T-helper 2 cell treated with Interferon-gamma antibody and Interleukin-4, amounts not matched to agents 100 ng/mL and 5 ng/mL, for 36 hours (primary cell): ENCODE measurements at regions not wholly inside any gene's neighbourhood (a gene's known extent, or its start where the extent isn't known, plus 50 kb on each side); places are given as distances from the start of the nearest gene placed in this dataset.
"Not testable (repeated sequence)": the region's sequence is repeated elsewhere in the genome, so short reads cannot be mapped to it uniquely, and the experiment has no call there.

Experiments used
- intact Hi-C: fragments of 100-400 bp; cut with micrococcal nuclease; formaldehyde crosslinking; loops from one replicate; pipeline ENCODE4 v1.15.1; 2023

- intact Hi-C loops, result no loop called here
These were observed 360.1 kb upstream of the ADGRL3 start for GRCh38 chr4:60840020-60840419.

- intact Hi-C loops, result no loop called here
These were observed 353.4 kb upstream of the ADGRL3 start for GRCh38 chr4:60846678-60847077.

- intact Hi-C loops, result no loop called here
These were observed 352.5 kb upstream of the ADGRL3 start for GRCh38 chr4:60847614-60848013.

- intact Hi-C loops, result no loop called here
These were observed 342.9 kb upstream of the ADGRL3 start for GRCh38 chr4:60857130-60857753.

DNA sequence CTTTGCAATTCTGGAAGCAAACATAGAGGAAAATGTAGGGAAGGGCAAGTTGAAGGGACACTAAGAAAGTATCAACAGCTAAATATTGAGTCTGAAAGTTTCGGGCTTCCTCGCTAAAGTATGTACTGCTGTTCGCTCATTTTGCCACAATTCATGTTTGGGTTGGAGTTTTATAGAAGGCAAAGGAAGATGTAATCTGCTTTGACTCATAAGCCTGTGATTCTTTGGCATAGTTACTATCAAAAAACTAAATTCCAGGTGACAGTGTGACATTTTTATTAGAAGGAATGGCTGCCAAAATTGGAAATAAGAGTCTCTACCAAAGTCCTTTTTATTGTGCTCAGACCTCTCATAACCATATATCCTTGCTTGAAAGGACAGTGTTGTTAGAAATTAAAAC lies 336.7 kb upstream of the ADGRL3 start:
- intact Hi-C loops, result no loop called here

DNA sequence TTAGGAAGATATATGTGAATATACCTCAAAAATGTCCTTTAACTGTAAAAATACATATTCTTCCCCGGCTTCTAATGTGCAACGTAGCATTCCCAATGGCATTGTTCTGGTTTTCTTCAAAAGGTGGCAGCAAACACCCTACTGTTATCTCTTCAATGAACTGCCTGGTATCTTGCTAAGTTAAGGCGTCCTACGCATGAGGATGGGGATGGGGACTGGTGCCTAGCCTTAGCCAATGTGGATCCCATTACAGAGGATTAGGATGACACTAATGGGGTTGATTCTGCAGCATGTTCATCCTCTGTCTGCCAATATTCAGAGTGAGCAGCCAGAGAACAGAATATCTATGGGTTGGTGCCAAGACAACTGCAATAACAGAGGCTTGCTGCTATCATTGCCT lies 334.9 kb upstream of the ADGRL3 start:
- intact Hi-C loops, result no loop called here

GRCh38 chr4:60868232-60868960 lies 331.7 kb upstream of the ADGRL3 start:
- intact Hi-C loops, result no loop called here

DNA sequence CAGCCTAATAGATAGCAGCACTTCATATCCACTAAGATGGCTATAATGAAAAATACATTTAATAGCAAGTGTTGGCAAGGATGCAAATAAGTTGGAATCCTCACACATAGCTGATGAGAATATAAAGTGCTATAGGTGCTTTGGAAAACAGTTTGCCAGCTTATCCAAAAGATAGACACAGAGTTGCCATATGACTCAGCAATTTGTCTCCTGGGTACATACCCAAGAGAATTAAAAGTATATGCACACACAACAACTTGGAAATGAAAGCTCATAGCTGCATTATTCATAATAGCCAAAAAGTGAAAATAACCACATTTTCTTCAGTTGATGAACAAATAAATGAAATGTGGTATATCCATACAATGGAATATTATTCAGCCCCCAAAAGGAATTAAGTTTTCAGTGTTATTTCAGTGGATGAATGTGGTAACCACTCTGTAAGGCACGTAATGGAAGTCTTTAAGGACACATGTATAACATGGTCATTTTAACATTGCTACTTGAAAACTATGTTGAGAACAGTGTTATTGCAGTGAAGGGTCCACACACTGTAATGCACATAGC lies 320.9 kb upstream of the ADGRL3 start:
- intact Hi-C loops, result no loop called here

DNA sequence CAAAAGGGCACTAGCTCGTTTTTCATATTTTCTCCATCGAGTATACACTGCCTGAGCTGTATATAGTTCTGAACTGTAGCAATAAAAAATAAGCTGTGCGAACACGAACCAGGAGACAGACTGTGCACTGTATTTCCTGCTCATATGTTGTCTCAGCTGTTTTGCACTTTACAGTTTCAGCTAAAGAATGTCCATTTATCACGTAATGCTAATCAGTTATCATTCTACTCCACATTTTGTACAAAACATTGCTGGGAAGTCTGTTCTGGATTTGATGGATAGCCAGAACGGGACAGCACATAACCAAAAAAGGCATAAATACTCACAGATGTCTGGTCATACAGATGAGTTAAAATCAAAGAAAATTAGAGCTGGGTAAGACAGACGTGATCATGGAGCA lies 315.5 kb upstream of the ADGRL3 start:
- intact Hi-C loops, result no loop called here

DNA sequence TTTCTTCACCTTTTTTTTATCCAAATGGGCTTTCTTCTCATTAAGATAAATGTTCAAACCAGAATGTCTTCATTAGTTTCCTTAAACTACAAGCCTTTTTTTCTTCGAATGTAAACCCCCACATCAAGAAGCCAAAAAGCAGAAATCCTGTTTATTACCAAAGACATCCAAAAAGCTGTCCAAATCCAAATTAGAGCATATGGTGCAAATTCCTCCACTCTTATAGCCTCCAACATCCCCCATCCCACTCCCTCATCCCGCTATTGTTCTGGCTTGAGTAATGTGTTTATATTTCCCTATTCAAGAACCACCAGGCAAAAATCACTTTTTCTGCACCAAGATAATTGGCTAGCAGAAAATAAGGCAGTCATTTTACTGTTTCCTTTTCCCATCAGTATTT lies 315.1 kb upstream of the ADGRL3 start:
- intact Hi-C loops, result no loop called here

GRCh38 chr4:60890743-60891142 lies 309.4 kb upstream of the ADGRL3 start:
- intact Hi-C loops, result no loop called here

DNA sequence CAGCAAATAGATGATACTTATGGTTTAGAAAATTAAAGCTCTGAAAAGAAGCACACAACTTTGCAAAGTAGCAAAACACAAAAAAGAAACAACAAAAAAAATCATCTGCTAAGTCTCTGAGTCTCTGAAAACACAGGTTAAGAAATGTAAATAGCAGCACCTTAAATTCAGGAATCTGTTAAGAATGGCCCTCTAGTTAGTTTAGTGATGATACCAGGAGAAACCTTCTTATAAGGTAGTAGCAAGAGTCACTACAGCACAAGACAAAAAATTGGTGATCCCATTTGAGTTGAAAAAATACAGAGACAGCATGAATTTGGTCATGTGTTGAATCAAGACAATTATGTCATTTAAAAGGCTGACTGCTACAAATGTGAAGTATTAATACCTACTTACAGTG lies 308.2 kb upstream of the ADGRL3 start:
- intact Hi-C loops, result no loop called here

- intact Hi-C loops, result no loop called here
These were observed 302.7 kb upstream of the ADGRL3 start for GRCh38 chr4:60897415-60897814.

GRCh38 chr4:60905162-60905561 lies 295.0 kb upstream of the ADGRL3 start:
- intact Hi-C loops, result no loop called here

DNA sequence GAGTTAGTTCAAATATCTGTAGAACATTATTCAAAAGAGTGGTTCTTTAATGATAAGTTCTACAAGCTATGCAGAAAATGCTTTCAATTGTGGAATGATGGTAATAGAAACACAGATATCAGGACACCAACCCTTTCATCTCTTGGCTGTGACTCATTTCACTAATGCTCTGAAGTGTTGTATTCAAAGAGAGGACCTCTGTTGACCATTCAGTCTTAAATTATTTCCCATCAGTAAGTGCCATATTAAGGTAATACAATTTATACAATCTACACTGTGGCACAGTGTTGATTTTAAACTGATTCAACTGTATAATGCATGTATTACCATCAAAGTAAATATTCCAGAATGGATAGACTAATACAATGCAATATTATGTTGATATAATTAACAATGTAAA lies 289.0 kb upstream of the ADGRL3 start:
- intact Hi-C loops, result no loop called here

DNA sequence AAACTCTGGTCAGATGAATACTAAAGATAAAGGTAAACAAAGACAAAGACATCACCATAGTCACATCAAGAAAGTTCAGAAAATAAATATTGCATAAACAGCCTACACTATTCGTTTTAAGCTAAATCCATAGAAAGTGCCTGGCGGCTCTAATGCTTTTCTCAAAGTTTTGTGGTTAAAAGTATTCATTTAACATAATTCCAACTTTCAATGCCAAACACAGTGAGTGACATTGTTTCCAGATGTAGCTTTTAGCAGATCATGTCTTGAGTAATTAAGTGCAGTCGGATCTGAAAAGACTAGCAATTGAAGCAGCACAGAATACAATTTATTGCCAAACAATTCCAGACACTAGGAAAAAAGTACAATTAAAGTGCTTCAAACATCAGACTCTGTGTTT lies 287.1 kb upstream of the ADGRL3 start:
- intact Hi-C loops, result no loop called here

DNA sequence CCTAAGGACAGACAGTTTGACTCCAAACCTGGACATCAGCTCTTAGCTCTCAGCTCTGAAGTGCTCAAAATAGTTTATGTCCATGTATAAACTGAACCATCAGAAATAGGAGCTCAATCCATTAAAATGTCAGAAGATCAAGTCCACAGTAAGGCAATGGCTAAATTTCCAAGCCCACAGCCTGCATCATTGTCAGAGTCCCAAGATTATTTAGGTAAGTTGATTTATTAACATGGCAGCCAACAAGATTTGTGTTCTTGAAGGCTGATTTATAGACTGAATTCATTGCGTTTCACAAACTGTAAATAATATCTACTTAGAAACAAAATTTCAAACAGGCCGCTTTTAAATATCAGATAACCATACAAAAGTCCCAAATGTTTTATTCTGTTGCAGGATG lies 286.5 kb upstream of the ADGRL3 start:
- intact Hi-C loops, result no loop called here

- intact Hi-C loops, result not testable (repeated sequence)
These were observed 278.4 kb upstream of the ADGRL3 start for GRCh38 chr4:60921735-60922134.

DNA sequence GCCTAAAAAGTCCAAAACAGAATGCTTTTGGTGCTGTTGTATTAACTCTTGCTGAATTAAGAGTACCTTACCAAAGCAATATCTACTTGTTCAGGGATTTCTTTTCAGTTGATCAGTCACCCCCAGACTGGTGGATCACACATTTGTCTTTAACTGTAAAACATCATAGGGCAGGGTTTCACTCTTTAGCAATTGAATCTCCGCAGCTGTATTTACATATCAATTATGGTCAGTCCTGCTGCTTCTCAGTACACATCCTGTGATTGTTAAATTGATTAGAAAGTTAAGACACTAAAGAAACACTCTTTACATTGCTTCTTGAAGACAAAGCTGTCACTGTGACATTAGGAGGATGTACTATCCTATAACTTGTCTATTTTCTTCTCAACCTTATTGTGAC lies 277.1 kb upstream of the ADGRL3 start:
- intact Hi-C loops, result no loop called here

DNA sequence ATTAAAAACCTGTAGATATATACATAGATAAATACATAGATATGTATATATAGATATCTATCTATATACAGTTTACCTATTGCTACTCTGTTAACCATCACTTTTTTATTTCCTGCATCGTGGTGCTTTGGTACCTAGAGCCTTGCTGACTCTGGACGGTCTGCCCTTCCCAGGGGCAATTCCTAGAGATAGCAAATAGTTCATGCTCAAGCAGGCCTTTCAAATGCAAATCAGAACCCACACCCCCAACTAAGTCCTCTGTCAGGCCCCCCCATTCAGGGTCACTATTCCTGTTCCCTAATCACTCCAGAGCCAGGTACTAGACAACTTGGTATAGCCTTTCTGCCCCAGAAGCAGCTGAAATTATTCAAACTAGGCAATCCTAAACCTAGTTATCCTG lies 273.5 kb upstream of the ADGRL3 start:
- intact Hi-C loops, result no loop called here

GRCh38 chr4:60930866-60931265 lies 269.3 kb upstream of the ADGRL3 start:
- intact Hi-C loops, result no loop called here

DNA sequence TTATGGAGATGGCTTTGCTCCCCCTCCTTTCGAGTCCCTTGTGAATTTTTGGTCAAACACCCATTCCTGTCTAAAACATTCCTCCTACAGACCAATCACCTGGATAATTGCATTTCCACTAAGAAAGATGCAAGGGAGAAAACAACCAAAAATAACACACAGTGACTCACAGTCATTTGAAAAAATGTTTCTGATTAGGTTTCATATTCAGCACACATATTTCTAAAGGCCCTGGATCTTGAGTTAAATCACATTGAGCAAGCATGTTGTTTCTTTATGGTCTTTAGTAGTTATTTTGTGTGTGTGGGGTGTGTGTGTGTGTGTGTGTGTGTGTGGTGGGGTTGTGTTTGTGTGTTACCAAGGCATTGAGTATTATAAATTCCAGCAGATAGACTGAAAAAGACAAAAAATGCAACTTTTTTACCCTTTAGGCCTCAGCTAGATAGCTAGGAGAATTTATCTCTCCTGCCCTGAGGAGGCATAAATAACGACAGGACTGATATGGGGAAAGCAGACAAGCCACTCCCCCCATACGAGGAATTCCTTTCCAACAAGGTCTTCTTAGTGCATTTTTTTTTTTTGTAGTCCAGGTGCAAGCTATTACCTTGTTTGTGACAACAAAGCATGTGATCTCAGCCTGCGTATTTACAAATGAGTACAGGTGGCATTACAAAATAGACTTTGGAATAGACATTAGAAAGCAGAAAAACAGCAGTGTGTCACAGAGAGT lies 265.4 kb upstream of the ADGRL3 start:
- intact Hi-C loops, result no loop called here
